ENCODE measurements at regions not wholly inside any gene's neighbourhood (a gene's known extent, or its start where the extent isn't known, plus 50 kb on each side); places are given as distances from the start of the nearest gene placed in this dataset.

GRCh38 chr2:53202063-53202462 lies 565.5 kb upstream of the CHAC2 start:
- Histone ChIP-seq H3K4me1 (ENCODE audit: control insufficient read depth, low read length) (no peaks in the 10 kb centered on the region), H3K27me3 (ENCODE audit: control insufficient read depth, low read length) (no peaks in the 10 kb centered on the region), H3K4me2 (ENCODE audit: low read length) (no peak overlapping the region), H4K20me1 (ENCODE audit: control insufficient read depth, insufficient read depth, low read depth, low read length) (no peaks in the 10 kb centered on the region), H3K79me2 (ENCODE audit: control insufficient read depth, low read length) (no peaks in the 10 kb centered on the region), H3K9me3 (ENCODE audit: control insufficient read depth, insufficient read depth, low read length) (no peaks in the 10 kb centered on the region), H3K4me3 (ENCODE audit: low read length) (no peak overlapping the region), H3K36me3 (ENCODE audit: control insufficient read depth, low read length) (no peaks in the 10 kb centered on the region), H3F3A (ENCODE audit: control insufficient read depth, insufficient read depth) (no peaks in the 10 kb centered on the region), H3K9me2 (replicated peaks; ENCODE audit: control insufficient read depth, low read length) (no peaks in the 10 kb centered on the region), H3K27ac (ENCODE audit: low read depth, low read length) (no peak overlapping the region)
- no peak for TF ChIP-seq EZH2phosphoT487 (IDR thresholded peaks at IDR 0.05; ENCODE audit: borderline replicate concordance, low read length)
- no peak for TF ChIP-seq CTCF (IDR thresholded peaks at IDR 0.05; ENCODE audit: low read depth, low read length, poor library complexity, severe bottlenecking)

GRCh38 chr2:53200072-53200471 lies 567.5 kb upstream of the CHAC2 start:
- no peak overlapping the region for H3K4me2 ChIP-seq (ENCODE audit: low read length)
- TF ChIP-seq EZH2phosphoT487 (IDR thresholded peaks at IDR 0.05; ENCODE audit: borderline replicate concordance, low read length) (no peak), CTCF (IDR thresholded peaks at IDR 0.05; ENCODE audit: low read depth, low read length, poor library complexity, severe bottlenecking) (no peak)
- H3K79me2 ChIP-seq (ENCODE audit: control insufficient read depth, low read length): no peaks in the 10 kb centered on the region
- H3K9me3 ChIP-seq (ENCODE audit: control insufficient read depth, insufficient read depth, low read length): no peaks in the 10 kb centered on the region
- H3K9me2 ChIP-seq (replicated peaks; ENCODE audit: control insufficient read depth, low read length): no peaks in the 10 kb centered on the region
- no peaks in the 10 kb centered on the region for H3K36me3 ChIP-seq (ENCODE audit: control insufficient read depth, low read length)
- H3K4me3 ChIP-seq (ENCODE audit: low read length): no peak overlapping the region
- no peaks in the 10 kb centered on the region for H3F3A ChIP-seq (ENCODE audit: control insufficient read depth, insufficient read depth)
- no peaks in the 10 kb centered on the region for H3K27me3 ChIP-seq (ENCODE audit: control insufficient read depth, low read length)
- no peaks in the 10 kb centered on the region for H4K20me1 ChIP-seq (ENCODE audit: control insufficient read depth, insufficient read depth, low read depth, low read length)
- H3K4me1 ChIP-seq (ENCODE audit: control insufficient read depth, low read length): no peaks in the 10 kb centered on the region
- no peak overlapping the region for H3K27ac ChIP-seq (ENCODE audit: low read depth, low read length)

GRCh38 chr2:53188851-53189510 lies 578.6 kb upstream of the CHAC2 start:
- Histone ChIP-seq H3K9me2 (replicated peaks; ENCODE audit: control insufficient read depth, low read length) (no peaks in the 10 kb centered on the region), H3K4me2 (ENCODE audit: low read length) (no peak overlapping the region), H3F3A (ENCODE audit: control insufficient read depth, insufficient read depth) (no peaks in the 10 kb centered on the region), H3K9me3 (ENCODE audit: control insufficient read depth, insufficient read depth, low read length) (no peaks in the 10 kb centered on the region), H3K27me3 (ENCODE audit: control insufficient read depth, low read length) (no peaks in the 10 kb centered on the region), H3K4me1 (ENCODE audit: control insufficient read depth, low read length) (no peaks in the 10 kb centered on the region), H4K20me1 (ENCODE audit: control insufficient read depth, insufficient read depth, low read depth, low read length) (no peaks in the 10 kb centered on the region), H3K4me3 (ENCODE audit: low read length) (no peak overlapping the region), H3K79me2 (ENCODE audit: control insufficient read depth, low read length) (no peaks in the 10 kb centered on the region), H3K27ac (ENCODE audit: low read depth, low read length) (no peak overlapping the region), H3K36me3 (ENCODE audit: control insufficient read depth, low read length) (no peaks in the 10 kb centered on the region)
- no peak for TF ChIP-seq CTCF (IDR thresholded peaks at IDR 0.05; ENCODE audit: low read depth, low read length, poor library complexity, severe bottlenecking)
- TF ChIP-seq EZH2phosphoT487 (IDR thresholded peaks at IDR 0.05; ENCODE audit: borderline replicate concordance, low read length): no peak

Data from DOHH2 (cell line).